K562 (cell line): ENCODE measurements at regions not wholly inside any gene's neighbourhood (a gene's known extent, or its start where the extent isn't known, plus 50 kb on each side); places are given as distances from the start of the nearest gene placed in this dataset.

ENCODE experiments used
- ATAC-seq: fragments of 200-7000 bp; cut with Tn5 transposase; 3 replicates; pipeline ENCODE4 v1.9.1; 2020; ENCODE audit warnings: moderate library complexity
- BruUV-seq: library from RNA; stranded (reverse); fragments of 400-500 nt; replicated peaks from 2 replicates; lab custom pipeline; 2021; lab: Mats Ljungman, UMichigan
- CTCF ChIA-PET: fragments of 300-600 bp; formaldehyde crosslinking; extraction: SDS; loops from one replicate; lab custom pipeline; 2021; ENCODE audit warnings: low intra/inter-chr PET ratio; lab: Yijun Ruan, JAX
- POLR2A ChIA-PET: fragments of 300-600, 350-650 bp; sonication (Branson Sonifier 250); formaldehyde crosslinking; extraction: SDS; loops from one replicate; lab custom pipeline; 2021; ENCODE audit warnings: antibody characterized with exemption, inconsistent platforms; lab: Yijun Ruan, JAX
- DNase-seq, 4 experiments: peaks; one replicate each; pipeline versions ENCODE4 v3.0.0 to v3.0.0-alpha.2; 2011 to 2018; ENCODE audit warnings: low spot score in 3 of 4, mixed read lengths in 3 of 4; ENCODE audit errors: extremely low read depth in 1 of 4
- FAIRE-seq: peaks from 2 replicates; lab custom pipeline; 2011; peaks lifted over from hg19 to GRCh38; lab: Jason Lieb, UNC
- H2AFZ ChIP-seq: 2 replicates; pipeline ENCODE4 v1.6.0; 2011; ENCODE audit warnings: low read depth, low read length, control low read depth, inconsistent platforms
- H3K27ac ChIP-seq: fragments of 200-600 bp; 3 replicates; pipeline ENCODE4 v1.8.0; 2011; ENCODE audit warnings: low read depth, mild to moderate bottlenecking, control low read depth, inconsistent platforms, low read length, moderate library complexity, mixed read lengths; ENCODE audit errors: extremely low read depth
- H3K27me3 ChIP-seq, 2 experiments: fragments of 300-600 bp in 1 of 2; 2 replicates in 1 of 2; 3 replicates in 1 of 2; pipeline versions ENCODE4 v1.6.0 to v1.8.0; 2011; ENCODE audit warnings: inconsistent platforms in 2 of 2, low read length in 2 of 2, mild to moderate bottlenecking in 1 of 2, mixed read lengths in 1 of 2, moderate library complexity in 1 of 2; ENCODE audit not compliant: control insufficient read depth in 2 of 2, insufficient read depth in 2 of 2
- H3K36me3 ChIP-seq: fragments of 300-600 bp; 3 replicates; pipeline ENCODE4 v1.8.0; 2011; ENCODE audit warnings: mild to moderate bottlenecking, low read length, inconsistent platforms; ENCODE audit not compliant: control insufficient read depth, insufficient read depth
- H3K4me1 ChIP-seq, 2 experiments: fragments of 200-600 bp in 1 of 2; replicated peaks in 1 of 2; 2 replicates in 1 of 2; 3 replicates in 1 of 2; pipeline versions ENCODE4 v1.5.1 to v1.8.0; 2011; ENCODE audit warnings: inconsistent platforms in 2 of 2, low read length in 2 of 2, mild to moderate bottlenecking in 1 of 2, mixed read lengths in 1 of 2, moderate library complexity in 1 of 2; ENCODE audit not compliant: control insufficient read depth in 2 of 2, insufficient read depth in 2 of 2
- H3K4me2 ChIP-seq: 2 replicates; pipeline ENCODE4 v1.6.1; 2011; ENCODE audit warnings: low read length, control low read depth, inconsistent platforms, mixed read lengths; ENCODE audit not compliant: insufficient read depth
- H3K4me3 ChIP-seq: fragments of 200-600 bp; sonication (generic), shearing (Covaris generic); 2 replicates; pipeline ENCODE4 v1.5.1; 2016; ENCODE audit warnings: control low read depth, inconsistent platforms
- H3K79me2 ChIP-seq: fragments of 200-600 bp; 3 replicates; pipeline ENCODE4 v1.8.0; 2011; ENCODE audit warnings: low read length, inconsistent platforms; ENCODE audit not compliant: control insufficient read depth, insufficient read depth
- H3K9ac ChIP-seq, 2 experiments: 2 replicates each; pipeline versions ENCODE4 v1.6.0 to v1.6.1; 2011; ENCODE audit warnings: low read depth in 2 of 2, low read length in 2 of 2, control low read depth in 1 of 2, inconsistent platforms in 1 of 2, mild to moderate bottlenecking in 1 of 2, mixed read lengths in 1 of 2; ENCODE audit not compliant: insufficient read depth in 1 of 2
- H3K9me1 ChIP-seq: one replicate; pipeline ENCODE4 v1.6.0; 2011; ENCODE audit warnings: inconsistent platforms, mild to moderate bottlenecking, low read length, moderate library complexity; ENCODE audit not compliant: control insufficient read depth, insufficient read depth
- H3K9me3 ChIP-seq: replicated peaks from 2 replicates; pipeline ENCODE4 v1.5.1; 2011; ENCODE audit warnings: low read depth, low read length, inconsistent platforms; ENCODE audit not compliant: control insufficient read depth, insufficient read depth
- H4K20me1 ChIP-seq: replicated peaks from 2 replicates; pipeline ENCODE4 v1.6.1; 2011; ENCODE audit warnings: low read length, inconsistent platforms, mixed read lengths; ENCODE audit not compliant: control insufficient read depth, insufficient read depth
- ELF1 ChIP-seq: fragments of 200-800 bp; sonication (Bioruptor generic); IDR thresholded peaks from 2 replicates; pipeline ENCODE4 v1.6.1; 2016; ENCODE audit warnings: missing genetic modification characterization, missing compliant biosample characterization
- ILK ChIP-seq: fragments of 450-650 bp; IDR thresholded peaks from 2 replicates; pipeline ENCODE4 v1.6.1; 2016; ENCODE audit warnings: missing genetic modification characterization, low read depth, mild to moderate bottlenecking, missing compliant biosample characterization, moderate library complexity, borderline replicate concordance
- MBD2 ChIP-seq: sonication (generic); IDR thresholded peaks from 2 replicates; pipeline ENCODE4 v1.6.1; 2016; ENCODE audit warnings: low read depth, borderline replicate concordance
- MCM2 ChIP-seq: fragments of 450-650 bp; IDR thresholded peaks from 2 replicates; pipeline ENCODE4 v1.6.1; 2017; ENCODE audit warnings: low read depth, mild to moderate bottlenecking
- MTA3 ChIP-seq: fragments of 450-650 bp; formaldehyde crosslinking; IDR thresholded peaks from 2 replicates; pipeline ENCODE4 v1.6.1; 2017; ENCODE audit warnings: mild to moderate bottlenecking, borderline replicate concordance
- MYNN ChIP-seq, 2 experiments: sonication (generic); formaldehyde crosslinking in 1 of 2; IDR thresholded peaks; 2 replicates each; pipeline versions ENCODE4 v1.5.0 to v1.6.1; 2016 to 2020; ENCODE audit warnings: antibody characterized with exemption in 1 of 2, missing genetic modification reagents in 1 of 2
- NR1H2 ChIP-seq: sonication (generic); formaldehyde crosslinking; IDR thresholded peaks from 2 replicates; pipeline ENCODE4 v1.4.0; 2020; ENCODE audit warnings: mild to moderate bottlenecking, missing genetic modification reagents
- SP1 ChIP-seq: sonication (generic); formaldehyde crosslinking; IDR thresholded peaks from 2 replicates; pipeline ENCODE4 v1.8.1; 2022; ENCODE audit warnings: mild to moderate bottlenecking, missing genetic modification reagents
- SREBF1 ChIP-seq: fragments of 150-350 bp; IDR thresholded peaks from 2 replicates; pipeline ENCODE4 v1.6.1; 2014; ENCODE audit warnings: antibody characterized with exemption, low read depth, low read length, borderline replicate concordance
- ZNF217 ChIP-seq: sonication (generic); formaldehyde crosslinking; IDR thresholded peaks from 2 replicates; pipeline ENCODE4 v1.8.0; 2022; ENCODE audit warnings: mild to moderate bottlenecking, missing genetic modification reagents
- ZNF740 ChIP-seq, 3 experiments: fragments of 200-800 bp in 1 of 3; sonication (Bioruptor generic) in 1 of 3; sonication (generic) in 1 of 3; formaldehyde crosslinking in 1 of 3; IDR thresholded peaks; 2 replicates each; pipeline versions ENCODE4 v1.6.1 to v1.8.0; 2016 to 2022; ENCODE audit warnings: mild to moderate bottlenecking in 2 of 3, missing compliant biosample characterization in 2 of 3, missing genetic modification characterization in 2 of 3, missing genetic modification reagents in 1 of 3
- WGBS: fragments of 100-300 bp; shearing (Covaris generic); methylation state at CpG from one replicate; pipeline ENCODE4 v1.1.6; 2016; ENCODE audit warnings: low coverage, mixed read lengths; ENCODE audit not compliant: insufficient coverage; ENCODE audit errors: missing lambda C conversion rate; 5-methylcytosine and 5-hydroxymethylcytosine counted together
- in situ Hi-C: fragments of 300-500 bp; cut with MboI; formaldehyde crosslinking; loops from 4 replicates; pipeline ENCODE4 v1.15.0; 2018; ENCODE audit warnings: inconsistent platforms, mixed read lengths
- intact Hi-C: fragments of 100-400 bp; cut with micrococcal nuclease; formaldehyde crosslinking; loops from 2 replicates; pipeline ENCODE4 v1.14.2; 2022

- no peak for TF ChIP-seq MYNN (IDR thresholded peaks at IDR 0.05)
- TF ChIP-seq MYNN (CRISPR knock-in tag; IDR thresholded peaks at IDR 0.05): no peak
- TF ChIP-seq SP1 (CRISPR knock-in tag): no peak
- no peak for TF ChIP-seq MTA3
- no peak for TF ChIP-seq MCM2
- TF ChIP-seq ILK (tag): no peak
- no peak for TF ChIP-seq MBD2
- TF ChIP-seq ELF1: no peak
- TF ChIP-seq NR1H2 (CRISPR knock-in tag): no peak
- TF ChIP-seq, all 486 proteins: peak for 0
Observed at GRCh38 chr5:135695656-135696313, 117.0 kb upstream of the CXCL14 start (continued).

- Histone ChIP-seq H3K27me3 (peaks cover 3 to 30% of the 10 kb centered on the region in 2 experiments; a peak in 4 of 5 replicates), H3K4me3 (no peak overlapping the region), H3K36me3 (no peaks in the 10 kb centered on the region), H4K20me1 (no peaks in the 10 kb centered on the region; the same call in 1 of the 2 replicates), H3K79me2 (no peaks in the 10 kb centered on the region), H3K9ac (no peak overlapping the region), H3K9me1 (no peaks in the 10 kb centered on the region), H3K9me3 (no peaks in the 10 kb centered on the region), H3K27ac (no peak overlapping the region), H3K4me2 (no peak overlapping the region), H2AFZ (no peak overlapping the region), H3K4me1 (no peaks in the 10 kb centered on the region; a peak in 2 of 5 replicates)
- FAIRE-seq (no peak), DNase-seq (no peak), ATAC-seq (no peak)
- TF ChIP-seq SREBF1 (no peak), ZNF217 (no peak), ZNF740 (CRISPR knock-in tag; IDR thresholded peaks at IDR 0.05) (no peak), ZNF740 (tag; IDR thresholded peaks at IDR 0.05) (no peak)
- in situ Hi-C loops (no loop called here), intact Hi-C loops (no loop called here)
- POLR2A ChIA-PET: no interaction called here
- CTCF ChIA-PET: no interaction called here
- 5% methylated on average over 5 of the region's 5 CpGs for WGBS
- no TSS peak for BruUV-seq
Observed at GRCh38 chr5:135694906-135695305, 116.1 kb upstream of the CXCL14 start.
